ENCODE measurements at regions not wholly inside any gene's neighbourhood (a gene's known extent, or its start where the extent isn't known, plus 50 kb on each side); places are given as distances from the start of the nearest gene placed in this dataset.

DNA sequence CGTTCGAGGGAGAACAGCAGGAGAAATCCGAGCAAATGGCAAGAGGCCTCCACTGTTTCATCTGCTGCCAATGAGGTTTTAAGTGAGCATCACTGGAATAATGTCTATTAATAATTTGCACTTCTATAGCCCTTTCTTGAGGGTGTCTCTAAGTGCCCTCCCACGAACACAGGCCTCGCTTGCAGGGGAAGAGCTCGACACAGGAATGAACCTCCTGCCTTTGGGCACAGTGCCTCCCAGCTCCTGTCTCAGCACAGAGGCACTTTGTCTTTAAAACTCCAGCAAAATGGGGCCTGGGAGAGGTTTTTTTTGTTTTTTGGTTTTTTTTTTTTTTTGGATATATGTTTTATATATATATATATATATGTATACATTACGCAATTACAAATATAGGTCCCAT lies 56.6 kb downstream of the OLIG1 start:
- Histone ChIP-seq H3K36me3 (no peaks in the 10 kb centered on the region), H3K4me3 (no peak overlapping the region), H3K27ac (no peak overlapping the region), H3K27me3 (peaks cover 32% of the 10 kb centered on the region), H3K9me3 (ENCODE audit: low read depth) (no peaks in the 10 kb centered on the region), H3K4me1 (ENCODE audit: low read depth) (peaks cover 4% of the 10 kb centered on the region)
- TF ChIP-seq, protein P1, sequence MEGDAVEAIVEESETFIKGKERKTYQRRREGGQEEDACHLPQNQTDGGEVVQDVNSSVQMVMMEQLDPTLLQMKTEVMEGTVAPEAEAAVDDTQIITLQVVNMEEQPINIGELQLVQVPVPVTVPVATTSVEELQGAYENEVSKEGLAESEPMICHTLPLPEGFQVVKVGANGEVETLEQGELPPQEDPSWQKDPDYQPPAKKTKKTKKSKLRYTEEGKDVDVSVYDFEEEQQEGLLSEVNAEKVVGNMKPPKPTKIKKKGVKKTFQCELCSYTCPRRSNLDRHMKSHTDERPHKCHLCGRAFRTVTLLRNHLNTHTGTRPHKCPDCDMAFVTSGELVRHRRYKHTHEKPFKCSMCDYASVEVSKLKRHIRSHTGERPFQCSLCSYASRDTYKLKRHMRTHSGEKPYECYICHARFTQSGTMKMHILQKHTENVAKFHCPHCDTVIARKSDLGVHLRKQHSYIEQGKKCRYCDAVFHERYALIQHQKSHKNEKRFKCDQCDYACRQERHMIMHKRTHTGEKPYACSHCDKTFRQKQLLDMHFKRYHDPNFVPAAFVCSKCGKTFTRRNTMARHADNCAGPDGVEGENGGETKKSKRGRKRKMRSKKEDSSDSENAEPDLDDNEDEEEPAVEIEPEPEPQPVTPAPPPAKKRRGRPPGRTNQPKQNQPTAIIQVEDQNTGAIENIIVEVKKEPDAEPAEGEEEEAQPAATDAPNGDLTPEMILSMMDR (IDR thresholded peaks at IDR 0.05; ENCODE audit: low read depth, low read length): no peak
- DNase-seq (ENCODE audit: low read depth in 1 of 2, low spot score in 1 of 2): no peak

DNA sequence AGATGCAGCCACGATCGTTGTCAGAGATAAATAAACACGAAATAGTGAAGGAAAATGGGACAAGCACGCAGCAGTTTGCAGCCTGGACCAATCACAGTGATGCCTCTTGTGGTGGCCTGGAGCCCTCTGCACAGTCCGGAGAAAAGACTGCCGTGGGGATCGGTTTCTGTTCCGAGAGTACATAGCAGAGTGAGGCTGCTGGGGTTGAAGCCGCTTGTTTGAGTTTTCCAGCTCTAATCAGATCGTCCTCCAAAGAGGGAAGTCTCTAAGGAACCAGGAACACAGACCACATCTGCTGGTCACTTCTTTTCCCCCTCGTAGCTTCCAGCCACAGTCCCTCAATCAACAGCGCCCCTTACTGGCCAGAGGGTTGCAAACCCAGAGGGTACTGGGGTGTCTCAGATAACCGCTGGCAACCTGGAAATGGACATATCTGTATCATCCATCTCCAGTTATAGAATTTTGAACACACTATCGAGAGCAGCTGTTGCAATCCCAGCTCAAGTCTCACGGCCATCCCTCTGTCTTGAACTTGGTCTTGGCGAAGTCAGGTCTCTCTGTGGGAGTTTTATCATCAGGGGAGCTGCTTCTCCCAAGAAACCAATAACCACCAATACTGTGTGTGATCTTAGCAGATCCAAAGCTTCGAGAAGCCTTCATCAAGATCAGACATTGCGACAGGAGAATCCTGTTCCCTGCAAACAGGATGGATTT lies 57.4 kb downstream of the OLIG1 start:
- Histone ChIP-seq H3K36me3 (no peaks in the 10 kb centered on the region), H3K27me3 (peaks cover 32% of the 10 kb centered on the region), H3K9me3 (ENCODE audit: low read depth) (no peaks in the 10 kb centered on the region), H3K4me1 (ENCODE audit: low read depth) (peaks cover 4% of the 10 kb centered on the region), H3K4me3 (no peak overlapping the region), H3K27ac (no peak overlapping the region)
- TF ChIP-seq, protein P1 (IDR thresholded peaks at IDR 0.05; ENCODE audit: low read depth, low read length): peak; percentile 87
- DNase-seq (ENCODE audit: low read depth in 1 of 2, low spot score in 1 of 2): peak; percentile 72 to 81

DNA sequence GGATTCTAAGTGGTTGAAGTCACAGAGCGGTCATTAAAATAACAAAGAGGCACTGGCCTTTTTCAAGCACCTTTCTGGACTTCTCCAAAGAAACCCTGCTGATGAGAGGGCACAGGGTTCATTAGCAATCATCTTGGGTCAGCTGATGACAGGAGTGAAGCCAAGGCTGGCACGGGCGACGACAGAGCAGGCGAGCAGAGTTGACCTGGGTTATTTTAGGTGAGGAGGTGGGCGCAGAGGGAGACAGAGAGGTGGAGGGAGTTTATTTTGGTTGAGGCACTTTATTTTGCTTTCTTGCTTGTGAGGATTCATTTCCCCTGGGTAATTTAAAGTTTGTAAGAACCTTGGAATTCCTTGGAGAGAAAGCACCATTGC lies 57.9 kb downstream of the OLIG1 start:
- Histone ChIP-seq H3K9me3 (ENCODE audit: low read depth) (no peaks in the 10 kb centered on the region), H3K27me3 (peaks cover 32% of the 10 kb centered on the region), H3K4me3 (no peak overlapping the region), H3K27ac (no peak overlapping the region), H3K4me1 (ENCODE audit: low read depth) (peaks cover 4% of the 10 kb centered on the region), H3K36me3 (no peaks in the 10 kb centered on the region)
- TF ChIP-seq, protein P1 (IDR thresholded peaks at IDR 0.05; ENCODE audit: low read depth, low read length): no peak
- peak in 1 of 2 donors; percentile 17 for DNase-seq (ENCODE audit: low read depth in 1 of 2, low spot score in 1 of 2)

DNA sequence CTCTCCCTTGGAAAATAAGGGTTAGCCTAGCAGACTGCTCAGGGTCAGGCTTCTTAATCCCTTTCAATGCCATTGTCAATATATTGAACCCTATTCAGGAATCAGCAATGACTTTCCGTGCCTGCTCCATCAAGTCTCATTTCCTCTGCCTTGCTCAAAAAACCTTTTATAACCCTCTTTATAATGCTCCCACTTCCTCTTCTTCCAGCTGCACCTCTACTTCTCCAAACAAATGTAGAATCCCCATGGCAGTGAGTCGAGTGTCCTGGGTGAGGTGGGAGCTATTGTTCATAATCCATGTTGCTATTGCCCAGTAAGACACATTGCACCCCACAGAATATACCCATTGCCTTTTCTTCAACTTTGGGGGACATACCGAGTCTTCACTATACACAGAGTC lies 58.6 kb downstream of the OLIG1 start:
- peaks cover 4% of the 10 kb centered on the region for H3K4me1 ChIP-seq (ENCODE audit: low read depth)
- peaks cover 32% of the 10 kb centered on the region for H3K27me3 ChIP-seq
- H3K36me3 ChIP-seq: no peaks in the 10 kb centered on the region
- DNase-seq (ENCODE audit: low read depth in 1 of 2, low spot score in 1 of 2): no peak
- TF ChIP-seq, protein P1 (IDR thresholded peaks at IDR 0.05; ENCODE audit: low read depth, low read length): no peak
- H3K27ac ChIP-seq: no peak overlapping the region
- H3K4me3 ChIP-seq: no peak overlapping the region
- no peaks in the 10 kb centered on the region for H3K9me3 ChIP-seq (ENCODE audit: low read depth)

DNA sequence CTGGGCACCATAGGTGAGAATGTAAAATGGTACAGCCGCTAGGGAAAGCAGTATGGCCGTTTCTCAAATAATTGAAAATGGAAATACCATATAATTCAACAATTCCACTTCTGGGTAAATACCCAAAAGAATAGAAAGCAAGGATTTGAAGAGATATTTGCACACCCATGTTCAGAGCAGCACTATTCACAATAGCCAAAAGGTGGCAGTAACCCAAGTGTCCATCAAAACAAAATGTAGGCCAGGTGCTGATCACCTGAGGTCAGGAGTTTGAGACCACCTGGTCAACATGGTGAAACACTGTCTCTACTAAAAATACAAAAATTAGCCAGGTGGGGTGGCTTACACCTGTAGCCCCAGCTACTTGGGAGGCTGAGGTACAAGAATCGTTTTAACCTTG lies 62.1 kb downstream of the OLIG1 start:
- Histone ChIP-seq H3K36me3 (no peaks in the 10 kb centered on the region), H3K4me1 (ENCODE audit: low read depth) (peaks cover 4% of the 10 kb centered on the region), H3K4me3 (no peak overlapping the region), H3K27ac (no peak overlapping the region), H3K9me3 (ENCODE audit: low read depth) (no peaks in the 10 kb centered on the region), H3K27me3 (peaks cover 32% of the 10 kb centered on the region)
- DNase-seq (ENCODE audit: low read depth in 1 of 2, low spot score in 1 of 2): no peak
- TF ChIP-seq, protein P1 (IDR thresholded peaks at IDR 0.05; ENCODE audit: low read depth, low read length): peak; percentile 6
